ENCODE measurements at regions not wholly inside any gene's neighbourhood (a gene's known extent, or its start where the extent isn't known, plus 50 kb on each side); places are given as distances from the start of the nearest gene placed in this dataset.

DNA sequence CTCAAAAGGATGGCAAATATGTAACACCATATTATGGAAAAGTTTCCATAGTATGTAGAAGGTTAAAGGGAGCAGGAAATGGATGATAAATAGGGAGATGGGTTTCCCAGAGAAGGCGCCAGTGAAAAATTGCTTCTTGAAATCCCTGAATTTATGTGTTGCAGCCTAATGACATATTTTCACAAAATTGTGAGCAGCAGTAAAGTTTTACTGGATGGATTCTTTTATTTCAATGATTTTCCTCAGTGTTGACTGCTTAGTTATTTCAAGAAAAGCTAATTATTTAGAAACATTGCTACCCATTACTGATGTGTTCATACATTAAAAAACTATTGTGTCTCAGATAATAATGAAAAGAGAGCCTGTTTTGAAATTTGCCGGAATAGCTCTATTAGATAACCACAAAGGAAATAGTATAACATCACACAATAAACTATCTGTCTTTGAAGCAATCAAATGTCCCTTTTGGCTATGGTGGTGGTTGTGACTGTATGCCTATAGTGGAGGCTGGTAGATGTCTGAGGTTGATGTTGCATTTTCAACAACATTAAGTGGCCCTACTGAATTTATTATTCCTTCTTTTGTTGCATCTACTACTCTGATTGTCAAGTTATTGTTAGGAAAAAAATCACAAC is 169.9 kb upstream of the HAND2 start (continued):
- TF ChIP-seq, protein P1, sequence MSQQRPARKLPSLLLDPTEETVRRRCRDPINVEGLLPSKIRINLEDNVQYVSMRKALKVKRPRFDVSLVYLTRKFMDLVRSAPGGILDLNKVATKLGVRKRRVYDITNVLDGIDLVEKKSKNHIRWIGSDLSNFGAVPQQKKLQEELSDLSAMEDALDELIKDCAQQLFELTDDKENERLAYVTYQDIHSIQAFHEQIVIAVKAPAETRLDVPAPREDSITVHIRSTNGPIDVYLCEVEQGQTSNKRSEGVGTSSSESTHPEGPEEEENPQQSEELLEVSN (IDR thresholded peaks at IDR 0.05; ENCODE audit: borderline replicate concordance in 1 of 2, extremely low read depth in 1 of 2, insufficient read depth in 1 of 2, insufficient read length in 1 of 2, low read depth in 1 of 2, low read length in 1 of 2, poor library complexity in 1 of 2, severe bottlenecking in 1 of 2), result no peak
- TF ChIP-seq ZNF695 (CRISPR knock-in tag; IDR thresholded peaks at IDR 0.05) (no peak), MAZ (CRISPR knock-in tag; conservative IDR thresholded peaks at IDR 0.05 in 1 of 2, IDR thresholded peaks at IDR 0.05 in 1 of 2) (no peak), RFX5 (IDR thresholded peaks at IDR 0.05; ENCODE audit: low read depth, low read length) (no peak)

DNA sequence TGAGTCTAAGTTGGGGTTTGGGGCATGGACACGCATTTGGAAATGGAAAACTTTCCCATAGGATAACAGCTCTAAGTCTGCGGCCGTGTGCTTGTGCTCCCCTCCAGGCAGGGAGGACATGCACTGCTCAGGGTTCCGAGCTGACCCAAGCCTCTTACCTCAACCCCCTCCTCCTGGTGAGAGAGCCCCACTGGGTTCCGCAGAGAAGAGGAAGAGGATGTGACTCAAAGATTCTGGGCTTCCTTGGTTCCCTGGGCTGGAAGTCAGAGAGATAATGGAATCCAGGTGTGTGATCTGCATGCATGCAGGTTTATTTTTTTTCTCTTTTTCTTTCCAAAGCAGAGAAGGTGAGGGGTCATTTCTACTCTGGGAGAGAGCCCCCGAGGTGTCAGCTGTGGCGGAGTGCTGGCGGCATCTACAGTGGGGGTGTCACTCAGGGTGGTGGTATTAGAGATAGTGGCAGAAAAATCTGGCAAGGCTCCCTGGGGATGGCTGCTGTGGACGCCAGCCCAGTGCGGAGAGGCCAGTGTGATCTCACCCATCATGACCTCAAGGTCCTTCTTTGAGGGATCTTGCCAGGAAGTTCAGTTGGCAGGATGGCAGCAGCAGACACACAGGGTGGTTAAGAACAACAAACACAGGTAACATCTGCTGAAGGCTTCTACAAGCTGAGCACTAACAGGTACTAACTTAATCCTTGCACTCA is 168.7 kb upstream of the HAND2 start:
- H3K4me2 ChIP-seq (ENCODE audit: insufficient read depth, low read length), result no peak overlapping the region
- no peaks in the 10 kb centered on the region for H3K79me2 ChIP-seq (ENCODE audit: control insufficient read depth, insufficient read depth, low read length)
- H3K9me3 ChIP-seq (replicated peaks; ENCODE audit: control insufficient read depth, insufficient read depth, low read depth, low read length), result no peaks in the 10 kb centered on the region
- no peaks in the 10 kb centered on the region for H3K36me3 ChIP-seq (ENCODE audit: control insufficient read depth, insufficient read depth, low read length)
- H2AFZ ChIP-seq (ENCODE audit: low read depth, low read length), result no peak overlapping the region
- no peaks in the 10 kb centered on the region; the same call in 1 of the 2 replicates for H4K20me1 ChIP-seq (replicated peaks; ENCODE audit: control insufficient read depth, insufficient read depth, low read length)
- no peak overlapping the region for H3K4me3 ChIP-seq
- DNase-seq (ENCODE audit: extremely low read depth in 1 of 4, low spot score in 3 of 4), result no peak
- H3K4me1 ChIP-seq (replicated peaks in 1 of 2; ENCODE audit: control insufficient read depth in 2 of 2, insufficient read depth in 2 of 2, low read length in 2 of 2), result no peaks in the 10 kb centered on the region; a peak in 1 of 5 replicates
- POLR2A ChIA-PET, result no interaction called here
- WGBS (ENCODE audit: insufficient coverage, low coverage, missing lambda C conversion rate), result 10% methylated on average over 9 of the region's 10 CpGs
- FAIRE-seq, result no peak
- CTCF ChIA-PET (ENCODE audit: low intra/inter-chr PET ratio), result no interaction called here
- intact Hi-C loops (cut with micrococcal nuclease), result no loop called here
- H3K27me3 ChIP-seq (ENCODE audit: control insufficient read depth in 2 of 2, insufficient read depth in 2 of 2, low read length in 2 of 2), result no peaks in the 10 kb centered on the region
- in situ Hi-C loops (cut with MboI), result no loop called here
- no peak overlapping the region for H3K9ac ChIP-seq (ENCODE audit: insufficient read depth in 1 of 2, low read depth in 2 of 2, low read length in 2 of 2)
- ATAC-seq, result no peak
- H3K27ac ChIP-seq (ENCODE audit: extremely low read depth, low read depth, low read length), result no peak overlapping the region
- H3K9me1 ChIP-seq (ENCODE audit: control insufficient read depth, insufficient read depth, low read length), result no peaks in the 10 kb centered on the region
- BruUV-seq (replicated peaks), result no TSS peak
- TF ChIP-seq DNMT1 (IDR thresholded peaks at IDR 0.05) (no peak), LCOR (CRISPR knock-in tag; IDR thresholded peaks at IDR 0.05) (no peak), RBFOX2 (IDR thresholded peaks at IDR 0.05; ENCODE audit: low read depth, low read length) (no peak), KDM5B (IDR thresholded peaks at IDR 0.05; ENCODE audit: insufficient replicate concordance, low read depth, low read length) (no peak), ESRRB (CRISPR knock-in tag; IDR thresholded peaks at IDR 0.05; ENCODE audit: borderline replicate concordance) (no peak), CCNT2 (IDR thresholded peaks at IDR 0.05; ENCODE audit: borderline replicate concordance, extremely low read depth, insufficient read length, low read depth, low read length) (no peak), NFIC (IDR thresholded peaks at IDR 0.05) (no peak), TSC22D4 (tag; IDR thresholded peaks at IDR 0.05) (no peak), SMARCB1 (IDR thresholded peaks at IDR 0.05; ENCODE audit: insufficient read length, low read depth) (no peak)
- TF ChIP-seq, protein P2, sequence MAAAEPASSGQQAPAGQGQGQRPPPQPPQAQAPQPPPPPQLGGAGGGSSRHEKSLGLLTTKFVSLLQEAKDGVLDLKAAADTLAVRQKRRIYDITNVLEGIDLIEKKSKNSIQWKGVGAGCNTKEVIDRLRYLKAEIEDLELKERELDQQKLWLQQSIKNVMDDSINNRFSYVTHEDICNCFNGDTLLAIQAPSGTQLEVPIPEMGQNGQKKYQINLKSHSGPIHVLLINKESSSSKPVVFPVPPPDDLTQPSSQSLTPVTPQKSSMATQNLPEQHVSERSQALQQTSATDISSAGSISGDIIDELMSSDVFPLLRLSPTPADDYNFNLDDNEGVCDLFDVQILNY (CRISPR knock-in tag; IDR thresholded peaks at IDR 0.05), result no peak
- TF ChIP-seq, protein P3, sequence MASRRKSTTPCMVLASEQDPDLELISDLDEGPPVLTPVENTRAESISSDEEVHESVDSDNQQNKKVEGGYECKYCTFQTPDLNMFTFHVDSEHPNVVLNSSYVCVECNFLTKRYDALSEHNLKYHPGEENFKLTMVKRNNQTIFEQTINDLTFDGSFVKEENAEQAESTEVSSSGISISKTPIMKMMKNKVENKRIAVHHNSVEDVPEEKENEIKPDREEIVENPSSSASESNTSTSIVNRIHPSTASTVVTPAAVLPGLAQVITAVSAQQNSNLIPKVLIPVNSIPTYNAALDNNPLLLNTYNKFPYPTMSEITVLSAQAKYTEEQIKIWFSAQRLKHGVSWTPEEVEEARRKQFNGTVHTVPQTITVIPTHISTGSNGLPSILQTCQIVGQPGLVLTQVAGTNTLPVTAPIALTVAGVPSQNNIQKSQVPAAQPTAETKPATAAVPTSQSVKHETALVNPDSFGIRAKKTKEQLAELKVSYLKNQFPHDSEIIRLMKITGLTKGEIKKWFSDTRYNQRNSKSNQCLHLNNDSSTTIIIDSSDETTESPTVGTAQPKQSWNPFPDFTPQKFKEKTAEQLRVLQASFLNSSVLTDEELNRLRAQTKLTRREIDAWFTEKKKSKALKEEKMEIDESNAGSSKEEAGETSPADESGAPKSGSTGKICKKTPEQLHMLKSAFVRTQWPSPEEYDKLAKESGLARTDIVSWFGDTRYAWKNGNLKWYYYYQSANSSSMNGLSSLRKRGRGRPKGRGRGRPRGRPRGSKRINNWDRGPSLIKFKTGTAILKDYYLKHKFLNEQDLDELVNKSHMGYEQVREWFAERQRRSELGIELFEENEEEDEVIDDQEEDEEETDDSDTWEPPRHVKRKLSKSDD (conservative IDR thresholded peaks at IDR 0.05; ENCODE audit: low read length), result no peak

Data from K562 (cell line).